GM20000 (cell line): ENCODE measurements at regions not wholly inside any gene's neighbourhood (a gene's known extent, or its start where the extent isn't known, plus 50 kb on each side); places are given as distances from the start of the nearest gene placed in this dataset.
"Not testable (repeated sequence)": the region's sequence is repeated elsewhere in the genome, so short reads cannot be mapped to it uniquely, and the experiment has no call there.

Experiments used
- DNase-seq: peaks from one replicate; pipeline ENCODE4 v3.0.0; 2012; ENCODE audit warnings: low spot score
- TF ChIP-seq, protein P1 (sequence below): IDR thresholded peaks from 2 replicates; pipeline ENCODE4 v1.5.1; 2012; ENCODE audit warnings: mild to moderate bottlenecking, control low read depth; ENCODE audit errors: extremely low read depth, missing control alignments

DNA sequence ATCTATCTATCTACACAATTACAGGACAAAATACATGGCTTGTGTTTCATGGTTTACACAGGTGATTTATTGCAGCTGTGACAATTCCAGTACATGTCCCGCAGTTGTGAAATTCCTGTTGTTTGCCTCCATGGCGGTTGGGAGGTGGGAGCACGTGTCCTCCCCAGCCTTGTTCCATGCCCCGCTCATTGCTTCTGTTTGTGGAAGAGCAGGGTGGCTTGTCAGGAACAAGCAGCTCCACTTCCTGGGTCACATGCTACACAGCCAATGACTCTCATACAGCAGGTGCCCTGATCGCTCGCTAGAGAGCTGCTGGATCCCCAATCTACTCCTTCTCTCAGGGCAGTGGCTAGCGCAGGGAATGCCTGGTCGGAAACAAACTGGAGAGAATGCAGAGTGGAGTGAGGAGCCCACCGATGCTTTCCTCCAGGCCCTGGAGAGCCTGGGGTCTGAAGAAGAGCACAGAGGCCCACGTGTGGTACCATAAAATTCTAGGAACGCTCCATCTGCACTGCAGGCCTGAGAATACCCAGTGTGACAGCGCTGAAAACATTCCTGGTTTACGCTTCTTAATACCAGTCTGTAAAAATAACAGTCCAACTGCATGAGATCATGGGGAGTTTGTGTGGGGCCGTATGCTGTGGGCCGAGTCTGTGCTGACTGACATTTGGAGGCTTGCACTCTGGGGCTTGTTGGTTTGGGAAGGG is 270.6 kb upstream of the RGMA start:
- TF ChIP-seq, protein P1, sequence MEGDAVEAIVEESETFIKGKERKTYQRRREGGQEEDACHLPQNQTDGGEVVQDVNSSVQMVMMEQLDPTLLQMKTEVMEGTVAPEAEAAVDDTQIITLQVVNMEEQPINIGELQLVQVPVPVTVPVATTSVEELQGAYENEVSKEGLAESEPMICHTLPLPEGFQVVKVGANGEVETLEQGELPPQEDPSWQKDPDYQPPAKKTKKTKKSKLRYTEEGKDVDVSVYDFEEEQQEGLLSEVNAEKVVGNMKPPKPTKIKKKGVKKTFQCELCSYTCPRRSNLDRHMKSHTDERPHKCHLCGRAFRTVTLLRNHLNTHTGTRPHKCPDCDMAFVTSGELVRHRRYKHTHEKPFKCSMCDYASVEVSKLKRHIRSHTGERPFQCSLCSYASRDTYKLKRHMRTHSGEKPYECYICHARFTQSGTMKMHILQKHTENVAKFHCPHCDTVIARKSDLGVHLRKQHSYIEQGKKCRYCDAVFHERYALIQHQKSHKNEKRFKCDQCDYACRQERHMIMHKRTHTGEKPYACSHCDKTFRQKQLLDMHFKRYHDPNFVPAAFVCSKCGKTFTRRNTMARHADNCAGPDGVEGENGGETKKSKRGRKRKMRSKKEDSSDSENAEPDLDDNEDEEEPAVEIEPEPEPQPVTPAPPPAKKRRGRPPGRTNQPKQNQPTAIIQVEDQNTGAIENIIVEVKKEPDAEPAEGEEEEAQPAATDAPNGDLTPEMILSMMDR = no peak
- DNase-seq = no peak

DNA sequence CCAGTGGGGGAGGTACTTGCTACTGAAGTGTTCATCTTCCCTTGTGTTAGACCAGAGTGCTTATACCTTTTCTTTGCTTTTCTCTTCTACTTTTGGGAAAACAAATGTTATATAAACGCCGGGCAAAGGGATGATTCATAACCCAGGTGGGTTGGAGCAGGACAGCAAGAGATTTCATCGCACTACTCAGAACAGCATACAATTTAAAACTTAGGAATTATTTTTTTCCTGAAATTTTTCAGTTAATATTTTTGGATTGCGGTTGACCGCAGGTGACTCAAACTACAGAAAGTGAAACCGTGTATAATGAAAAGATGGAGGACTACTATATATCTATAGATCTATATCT is 270.0 kb upstream of the RGMA start:
- TF ChIP-seq, protein P1 = no peak
- no peak for DNase-seq

DNA sequence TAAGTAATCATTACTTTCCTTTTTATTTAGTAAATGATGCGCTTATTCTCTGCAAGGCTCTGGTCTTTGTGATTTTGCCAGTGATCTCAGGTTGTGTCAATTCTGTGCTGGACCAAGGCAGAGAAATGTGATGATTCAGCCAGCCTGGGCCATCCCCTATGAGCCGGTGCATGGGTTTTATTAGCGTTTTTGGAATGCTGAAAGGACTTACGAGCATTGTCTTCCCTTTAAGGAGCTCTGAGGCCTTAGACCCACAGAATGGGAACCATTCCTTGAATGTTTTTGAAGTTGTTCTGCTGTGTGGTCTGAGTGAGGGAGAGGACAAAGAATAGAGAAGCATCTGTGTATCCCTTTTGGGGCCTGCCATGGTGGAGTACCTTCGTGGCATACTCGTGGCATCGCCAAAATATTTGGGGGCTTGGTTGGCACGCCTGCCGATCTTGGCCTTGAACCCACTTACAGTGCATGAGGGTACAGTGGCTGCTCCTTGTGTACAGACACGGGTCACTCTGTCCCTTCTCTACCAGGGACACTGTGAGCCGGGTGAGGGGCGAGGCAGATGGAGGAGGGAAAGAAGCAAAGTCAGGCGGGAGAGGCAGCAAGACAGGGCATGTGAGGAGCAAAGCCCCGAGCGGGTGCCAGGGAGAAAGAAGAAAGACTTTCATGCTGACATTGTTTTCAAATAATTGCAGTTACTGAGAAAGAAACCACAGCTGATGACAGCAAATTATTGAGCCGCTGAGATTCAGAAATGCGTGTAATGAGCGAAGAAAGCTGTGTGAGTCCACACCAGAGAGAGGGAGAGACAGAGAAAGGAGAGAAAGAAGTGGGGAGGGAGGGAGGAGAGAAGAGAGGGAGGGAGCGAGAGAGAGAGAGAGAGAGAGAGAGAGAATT is 269.4 kb upstream of the RGMA start:
- DNase-seq = no peak
- TF ChIP-seq, protein P1 = no peak

DNA sequence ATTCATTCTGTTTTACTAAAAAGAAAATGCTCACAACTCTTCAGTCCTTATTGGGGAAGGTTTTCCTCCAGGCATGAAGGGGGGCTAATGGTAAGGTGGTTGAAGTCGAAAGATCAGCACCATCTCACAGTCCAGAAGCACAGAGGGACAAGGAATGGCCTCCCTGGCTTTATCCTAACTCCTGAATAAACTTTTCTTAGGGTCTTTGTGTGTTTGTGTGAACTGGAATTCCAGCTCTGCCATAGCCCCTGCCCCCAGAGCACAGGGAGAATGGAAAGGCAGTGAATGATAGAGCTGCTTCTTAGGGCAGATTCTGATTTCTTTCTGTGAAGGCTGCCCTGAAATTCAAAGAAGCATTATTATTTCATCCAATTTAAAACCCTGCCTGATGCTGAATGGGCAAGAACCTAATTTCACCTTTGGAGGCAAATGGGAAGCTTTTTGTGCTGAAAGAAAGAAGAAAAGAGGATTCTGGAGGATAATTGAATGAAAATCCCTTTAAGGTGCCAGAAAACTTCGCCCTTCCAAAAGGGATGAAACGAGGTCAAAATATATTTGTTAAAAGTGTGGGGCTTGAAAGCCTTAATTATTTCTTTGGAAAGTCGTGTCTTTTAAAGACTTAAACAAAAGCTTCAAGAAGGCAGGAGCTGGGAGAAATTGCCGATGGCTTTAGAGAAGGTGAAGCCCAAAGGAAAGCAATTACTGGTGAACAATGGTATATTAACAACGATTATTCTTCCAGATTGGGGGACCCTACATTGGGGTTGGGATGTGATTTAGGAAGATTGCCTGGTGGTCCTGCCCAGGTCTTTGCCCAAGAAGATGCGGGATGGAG is 259.9 kb upstream of the RGMA start:
- TF ChIP-seq, protein P1 = no peak
- DNase-seq = no peak

DNA sequence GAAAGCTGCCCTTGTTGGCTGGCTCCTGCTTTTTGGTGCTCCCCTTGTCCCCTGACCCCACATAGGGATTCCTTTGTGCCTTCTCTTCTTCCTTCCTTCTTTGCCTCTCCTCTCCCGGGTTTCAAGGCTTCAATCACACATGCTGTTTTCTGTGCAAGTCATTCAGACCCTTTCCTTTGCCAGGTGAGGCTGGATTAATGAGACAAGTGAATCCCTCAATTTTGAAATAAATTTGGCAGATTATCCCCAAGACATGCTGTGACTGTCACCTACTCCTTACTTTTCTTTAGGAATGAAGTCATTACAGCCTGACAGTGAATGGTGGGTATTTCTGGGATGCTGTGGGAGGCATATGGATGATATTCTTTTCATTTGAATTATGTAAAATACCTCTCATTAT is 259.0 kb upstream of the RGMA start:
- TF ChIP-seq, protein P1 = no peak
- DNase-seq = no peak

DNA sequence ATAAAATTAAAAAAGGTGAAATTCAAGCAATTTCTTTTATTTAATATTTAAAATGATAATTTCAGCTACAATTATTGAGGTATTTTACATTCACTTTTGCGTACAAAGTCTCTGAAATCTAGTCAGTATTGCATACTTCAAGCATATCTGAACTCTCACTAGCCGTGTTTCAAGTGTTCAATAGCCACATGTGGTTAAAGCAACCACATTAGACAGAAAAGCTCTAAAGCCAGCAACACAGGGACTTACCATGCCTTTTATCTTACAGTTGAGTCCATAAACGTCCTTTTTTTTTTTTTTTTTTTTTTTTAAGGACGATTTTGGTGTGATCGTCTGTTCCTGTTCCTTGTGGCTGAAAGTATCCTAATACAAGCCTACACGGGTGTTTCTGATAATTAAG is 257.0 kb upstream of the RGMA start:
- TF ChIP-seq, protein P1 = no peak
- DNase-seq = no peak

DNA sequence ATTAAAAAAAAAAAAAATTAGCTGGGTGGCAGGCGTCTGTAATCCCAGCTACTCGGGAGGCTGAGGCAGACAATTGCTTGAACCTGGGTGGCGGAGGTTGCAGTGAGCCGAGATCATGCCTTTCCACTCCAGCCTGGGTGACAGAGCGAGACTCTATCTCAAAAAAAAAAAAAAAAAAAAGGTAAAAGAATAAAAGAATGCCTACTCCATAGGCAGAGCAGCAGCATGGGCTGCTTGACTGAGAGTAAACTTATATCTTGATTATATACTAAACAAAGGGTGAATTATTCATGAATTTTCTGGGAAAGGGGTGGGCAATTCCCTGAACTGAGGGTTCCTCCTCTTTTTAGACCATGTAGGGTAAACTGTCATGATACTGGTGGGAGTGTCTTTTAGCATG is 254.4 kb upstream of the RGMA start:
- not testable (repeated sequence) for DNase-seq
